ENCODE measurements at regions not wholly inside any gene's neighbourhood (a gene's known extent, or its start where the extent isn't known, plus 50 kb on each side); places are given as distances from the start of the nearest gene placed in this dataset.

DNA sequence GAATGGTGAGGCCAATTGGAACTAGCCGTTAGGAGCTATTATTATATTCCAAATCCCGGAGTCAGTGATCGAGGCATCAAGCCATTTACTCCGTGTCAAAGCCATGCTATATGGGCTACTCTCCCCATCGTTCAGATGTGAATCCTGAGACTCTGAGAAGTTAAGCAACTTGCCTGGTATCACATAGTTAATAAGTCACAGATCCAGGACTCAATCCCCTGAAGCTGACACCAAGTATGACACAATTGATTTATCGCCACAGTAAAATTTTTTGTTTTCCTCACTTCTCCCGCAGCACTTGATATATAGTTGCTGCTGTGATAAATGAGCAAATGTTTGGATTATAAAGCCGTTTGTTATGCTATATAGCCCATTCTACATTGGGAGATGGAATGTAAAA is 50.8 kb upstream of the TSHZ2 start:
- Histone ChIP-seq H3K36me3 (ENCODE audit: insufficient read depth, low read length) (no peaks in the 10 kb centered on the region), H3K4me3 (ENCODE audit: low read depth, low read length) (no peak overlapping the region), H2AFZ (ENCODE audit: low read length, unreplicated experiment) (no peak overlapping the region), H3K27ac (ENCODE audit: low read depth, low read length) (no peak overlapping the region), H3K79me2 (ENCODE audit: control insufficient read depth, insufficient read depth, low read length, unreplicated experiment) (no peaks in the 10 kb centered on the region), H3K4me1 (ENCODE audit: control insufficient read depth, insufficient read depth, low read length, unreplicated experiment) (peaks cover 23% of the 10 kb centered on the region), H3K27me3 (ENCODE audit: insufficient read depth, low read length) (no peaks in the 10 kb centered on the region)

DNA sequence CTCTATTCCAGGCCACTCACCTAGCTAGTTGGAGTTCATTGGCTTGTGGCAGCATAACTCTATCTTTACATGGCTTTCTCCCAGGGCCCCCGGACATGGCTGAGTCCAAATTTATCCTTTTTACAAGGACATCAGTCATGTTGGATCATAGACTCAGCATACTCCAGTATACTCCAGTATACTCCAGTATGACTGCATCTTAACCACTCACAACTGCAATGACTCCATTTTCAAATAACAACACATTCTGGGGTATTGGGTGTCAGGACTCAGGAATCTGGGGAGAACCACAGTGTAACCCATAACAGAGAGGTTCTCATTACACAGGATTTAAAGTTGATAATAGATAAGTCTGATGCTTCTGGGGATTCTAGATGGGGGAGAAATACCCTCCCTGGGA is 53.8 kb upstream of the TSHZ2 start:
- no peak overlapping the region for H2AFZ ChIP-seq (ENCODE audit: low read length, unreplicated experiment)
- peaks cover 9% of the 10 kb centered on the region for H3K4me1 ChIP-seq (ENCODE audit: control insufficient read depth, insufficient read depth, low read length, unreplicated experiment)
- H3K79me2 ChIP-seq (ENCODE audit: control insufficient read depth, insufficient read depth, low read length, unreplicated experiment) = no peaks in the 10 kb centered on the region
- H3K27me3 ChIP-seq (ENCODE audit: insufficient read depth, low read length) = no peaks in the 10 kb centered on the region
- H3K4me3 ChIP-seq (ENCODE audit: low read depth, low read length) = no peak overlapping the region
- no peaks in the 10 kb centered on the region for H3K36me3 ChIP-seq (ENCODE audit: insufficient read depth, low read length)
- no peak overlapping the region for H3K27ac ChIP-seq (ENCODE audit: low read depth, low read length)

DNA sequence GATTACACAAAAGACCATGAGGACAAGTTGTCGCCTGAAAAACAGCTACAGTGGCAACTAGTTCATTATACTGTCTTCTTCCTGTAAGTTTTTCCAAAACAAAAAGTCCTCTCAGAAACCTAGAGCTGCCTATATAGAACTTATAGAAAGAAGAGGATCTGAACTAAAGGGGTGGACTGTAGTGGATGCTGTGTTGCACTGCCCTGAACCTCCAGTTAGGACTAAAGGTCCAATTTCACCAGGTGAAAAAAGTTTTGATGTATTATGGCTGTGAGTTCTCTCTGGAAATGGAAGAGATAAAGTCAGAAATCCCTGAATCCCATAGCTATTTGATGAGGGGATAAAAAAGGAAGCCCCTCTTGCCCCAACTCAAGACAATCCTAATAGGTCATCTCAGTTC is 56.6 kb upstream of the TSHZ2 start:
- Histone ChIP-seq H3K4me3 (ENCODE audit: low read depth, low read length) (no peak overlapping the region), H3K4me1 (ENCODE audit: control insufficient read depth, insufficient read depth, low read length, unreplicated experiment) (no peaks in the 10 kb centered on the region), H3K79me2 (ENCODE audit: control insufficient read depth, insufficient read depth, low read length, unreplicated experiment) (no peaks in the 10 kb centered on the region), H3K27me3 (ENCODE audit: insufficient read depth, low read length) (no peaks in the 10 kb centered on the region), H2AFZ (ENCODE audit: low read length, unreplicated experiment) (no peak overlapping the region), H3K36me3 (ENCODE audit: insufficient read depth, low read length) (no peaks in the 10 kb centered on the region), H3K27ac (ENCODE audit: low read depth, low read length) (no peak overlapping the region)

DNA sequence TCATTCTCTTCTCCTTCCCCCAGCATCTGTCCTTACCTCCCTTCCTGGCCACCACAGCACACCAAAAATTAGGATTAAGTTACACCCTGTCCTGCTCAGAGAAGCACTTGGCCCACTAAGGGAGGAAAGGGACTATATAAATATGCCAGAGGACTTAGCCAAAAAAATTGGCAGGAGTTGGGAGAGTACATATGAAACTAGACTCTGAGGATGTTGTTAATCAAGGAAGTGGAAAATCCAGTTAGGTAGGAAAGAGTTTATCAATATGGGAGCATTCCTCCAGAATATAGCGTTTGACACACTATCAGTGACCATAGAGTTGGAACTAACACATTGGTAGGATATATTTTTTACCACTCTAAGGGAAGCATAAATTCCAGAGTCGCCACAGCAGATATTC is 57.3 kb upstream of the TSHZ2 start:
- no peak overlapping the region for H3K4me3 ChIP-seq (ENCODE audit: low read depth, low read length)
- H3K4me1 ChIP-seq (ENCODE audit: control insufficient read depth, insufficient read depth, low read length, unreplicated experiment) = no peaks in the 10 kb centered on the region
- H3K79me2 ChIP-seq (ENCODE audit: control insufficient read depth, insufficient read depth, low read length, unreplicated experiment) = no peaks in the 10 kb centered on the region
- no peak overlapping the region for H2AFZ ChIP-seq (ENCODE audit: low read length, unreplicated experiment)
- no peak overlapping the region for H3K27ac ChIP-seq (ENCODE audit: low read depth, low read length)
- no peaks in the 10 kb centered on the region for H3K36me3 ChIP-seq (ENCODE audit: insufficient read depth, low read length)
- no peaks in the 10 kb centered on the region for H3K27me3 ChIP-seq (ENCODE audit: insufficient read depth, low read length)

DNA sequence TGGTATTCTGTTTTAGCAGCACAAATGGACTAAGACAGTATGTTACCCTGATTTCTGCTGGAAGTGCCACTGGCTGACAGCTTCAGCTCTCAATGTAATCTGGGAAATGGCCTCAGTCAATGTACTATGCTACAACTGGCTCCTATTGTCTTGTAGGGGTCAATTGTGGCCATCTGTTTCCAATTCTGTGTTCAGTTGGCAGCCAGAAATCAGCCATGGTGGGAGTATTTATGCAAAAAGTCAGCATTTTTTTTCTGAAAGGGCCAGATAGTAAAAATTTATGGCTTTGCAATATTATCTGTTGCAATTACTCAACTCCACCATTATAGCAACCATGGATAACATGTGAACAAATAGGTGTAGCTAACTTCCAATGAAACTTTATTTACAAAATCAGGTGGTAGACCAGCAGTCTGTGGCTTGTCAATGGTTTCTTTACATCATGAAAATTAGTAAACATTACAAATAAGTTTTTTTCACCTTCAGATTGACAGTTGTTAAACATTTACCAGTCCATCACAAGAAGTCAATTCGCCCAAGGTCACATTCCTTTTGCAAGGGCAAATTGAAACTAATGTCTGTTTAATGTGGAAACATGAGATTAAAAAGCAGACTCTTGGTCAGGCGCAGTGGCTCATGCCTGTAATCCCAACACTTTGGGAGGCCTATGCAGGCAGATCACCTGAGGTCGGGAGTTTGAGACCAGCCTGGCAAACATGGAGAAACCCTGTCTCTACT is 58.3 kb upstream of the TSHZ2 start:
- Histone ChIP-seq H3K27me3 (ENCODE audit: insufficient read depth, low read length) (no peaks in the 10 kb centered on the region), H3K27ac (ENCODE audit: low read depth, low read length) (no peak overlapping the region), H3K4me3 (ENCODE audit: low read depth, low read length) (no peak overlapping the region), H2AFZ (ENCODE audit: low read length, unreplicated experiment) (no peak overlapping the region), H3K4me1 (ENCODE audit: control insufficient read depth, insufficient read depth, low read length, unreplicated experiment) (no peaks in the 10 kb centered on the region), H3K36me3 (ENCODE audit: insufficient read depth, low read length) (no peaks in the 10 kb centered on the region), H3K79me2 (ENCODE audit: control insufficient read depth, insufficient read depth, low read length, unreplicated experiment) (no peaks in the 10 kb centered on the region)

DNA sequence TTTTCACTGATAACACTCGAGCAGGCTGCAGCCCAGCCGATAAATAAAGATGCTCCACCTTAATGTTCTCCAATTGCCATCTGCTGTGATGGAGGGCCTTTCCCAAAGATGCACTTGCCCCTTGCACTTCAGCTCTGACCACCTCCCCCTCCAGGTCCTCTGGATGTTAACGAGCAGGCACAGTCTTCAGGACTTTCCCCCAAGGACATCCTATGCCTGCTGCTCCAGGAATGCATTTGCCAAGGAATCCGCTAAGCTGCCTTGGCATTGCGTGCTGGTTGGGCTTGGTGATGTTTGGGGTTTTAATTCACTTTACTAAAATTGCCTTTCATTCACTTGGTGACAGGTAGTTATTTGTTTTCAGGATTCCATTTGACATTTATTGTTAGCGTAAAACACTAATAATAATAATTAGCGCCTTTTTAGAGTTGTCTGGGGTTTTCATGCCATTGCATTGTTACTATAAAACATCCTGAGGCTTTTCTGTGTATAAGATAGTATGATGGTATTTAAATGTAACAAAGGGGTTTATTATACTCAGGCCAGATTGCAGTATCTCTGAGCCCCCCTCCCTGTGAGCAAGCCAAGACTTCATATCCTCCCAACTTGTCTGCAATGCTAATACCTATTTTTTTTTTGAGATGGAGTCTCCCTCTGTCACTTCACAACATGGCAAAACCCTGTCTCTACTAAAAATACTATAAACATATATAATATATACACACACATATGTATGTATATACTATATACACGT is 66.7 kb upstream of the TSHZ2 start:
- H3K36me3 ChIP-seq (ENCODE audit: insufficient read depth, low read length) = no peaks in the 10 kb centered on the region
- no peaks in the 10 kb centered on the region for H3K4me1 ChIP-seq (ENCODE audit: control insufficient read depth, insufficient read depth, low read length, unreplicated experiment)
- H3K27ac ChIP-seq (ENCODE audit: low read depth, low read length) = no peak overlapping the region
- H3K79me2 ChIP-seq (ENCODE audit: control insufficient read depth, insufficient read depth, low read length, unreplicated experiment) = no peaks in the 10 kb centered on the region
- H3K4me3 ChIP-seq (ENCODE audit: low read depth, low read length) = no peak overlapping the region
- no peaks in the 10 kb centered on the region for H3K27me3 ChIP-seq (ENCODE audit: insufficient read depth, low read length)
- H2AFZ ChIP-seq (ENCODE audit: low read length, unreplicated experiment) = no peak overlapping the region

DNA sequence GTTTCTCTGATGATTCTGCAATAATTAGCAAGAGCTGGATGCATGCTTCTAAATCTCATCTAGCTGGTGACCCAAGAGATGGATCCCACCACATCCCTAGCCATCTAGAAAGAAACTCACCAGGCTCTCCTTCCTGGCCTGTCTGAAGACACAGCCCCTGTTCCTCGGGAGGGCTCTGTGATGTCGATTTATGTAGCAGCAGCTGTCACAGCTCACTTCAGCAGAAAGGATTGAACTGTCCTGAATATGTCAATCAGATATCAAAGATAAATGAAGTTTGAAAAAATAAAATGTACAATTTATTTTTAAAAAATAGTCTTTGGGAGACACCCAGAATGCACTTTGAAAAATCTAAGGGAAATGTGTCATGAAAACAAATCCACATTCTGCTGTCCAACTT is 67.3 kb upstream of the TSHZ2 start:
- Histone ChIP-seq H3K79me2 (ENCODE audit: control insufficient read depth, insufficient read depth, low read length, unreplicated experiment) (no peaks in the 10 kb centered on the region), H2AFZ (ENCODE audit: low read length, unreplicated experiment) (no peak overlapping the region), H3K36me3 (ENCODE audit: insufficient read depth, low read length) (no peaks in the 10 kb centered on the region), H3K27ac (ENCODE audit: low read depth, low read length) (no peak overlapping the region), H3K4me1 (ENCODE audit: control insufficient read depth, insufficient read depth, low read length, unreplicated experiment) (no peaks in the 10 kb centered on the region), H3K27me3 (ENCODE audit: insufficient read depth, low read length) (no peaks in the 10 kb centered on the region), H3K4me3 (ENCODE audit: low read depth, low read length) (no peak overlapping the region)

DNA sequence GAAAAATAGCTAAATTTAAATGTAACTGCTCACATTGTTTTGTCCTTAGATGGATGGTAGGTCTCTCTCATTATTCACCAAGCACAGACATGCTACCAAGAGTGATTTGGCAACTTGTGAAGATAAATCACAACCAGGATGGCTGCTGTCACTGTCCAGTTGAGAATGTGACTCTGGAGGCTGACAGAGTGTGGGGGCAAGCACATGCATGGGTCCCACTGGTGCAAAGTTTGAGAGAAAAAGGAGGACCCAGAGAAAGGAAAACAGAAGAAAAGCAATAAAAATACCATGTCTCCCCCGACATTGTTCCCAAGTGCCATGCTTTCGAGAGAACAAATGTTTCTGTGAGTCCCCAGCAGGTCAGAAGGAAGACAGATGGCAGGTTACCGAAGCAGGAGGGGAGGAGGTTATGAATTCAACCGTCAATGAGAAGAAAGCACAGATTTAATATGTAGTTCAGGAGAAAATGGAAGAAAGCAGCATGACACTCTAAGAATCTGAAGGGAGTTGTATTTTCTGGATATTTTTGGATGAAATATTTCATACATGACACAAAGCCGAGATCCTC is 73.0 kb upstream of the TSHZ2 start:
- Histone ChIP-seq H3K4me1 (ENCODE audit: control insufficient read depth, insufficient read depth, low read length, unreplicated experiment) (no peaks in the 10 kb centered on the region), H3K27me3 (ENCODE audit: insufficient read depth, low read length) (no peaks in the 10 kb centered on the region), H3K4me3 (ENCODE audit: low read depth, low read length) (no peak overlapping the region), H3K36me3 (ENCODE audit: insufficient read depth, low read length) (no peaks in the 10 kb centered on the region), H3K27ac (ENCODE audit: low read depth, low read length) (no peak overlapping the region), H2AFZ (ENCODE audit: low read length, unreplicated experiment) (no peak overlapping the region), H3K79me2 (ENCODE audit: control insufficient read depth, insufficient read depth, low read length, unreplicated experiment) (no peaks in the 10 kb centered on the region)

DNA sequence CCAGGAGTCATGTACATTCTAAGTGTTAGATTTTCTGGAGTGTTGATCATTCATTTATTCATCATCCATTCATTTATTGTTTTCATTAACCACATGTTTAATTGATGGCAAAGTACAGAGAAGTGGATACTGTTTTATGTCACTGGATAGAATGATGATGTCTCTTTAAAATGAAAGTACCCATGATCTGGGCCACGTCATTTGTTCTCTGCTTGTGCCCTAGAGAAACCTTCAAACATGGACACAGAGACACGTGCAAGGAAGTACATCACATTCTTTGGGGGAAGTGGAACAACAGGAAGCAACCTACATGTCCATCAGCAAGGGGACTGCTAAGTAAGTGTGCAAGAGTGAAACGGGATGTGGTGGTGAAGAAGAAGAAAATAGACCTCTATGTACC is 75.8 kb upstream of the TSHZ2 start:
- Histone ChIP-seq H2AFZ (ENCODE audit: low read length, unreplicated experiment) (no peak overlapping the region), H3K4me3 (ENCODE audit: low read depth, low read length) (no peak overlapping the region), H3K36me3 (ENCODE audit: insufficient read depth, low read length) (no peaks in the 10 kb centered on the region), H3K27ac (ENCODE audit: low read depth, low read length) (no peak overlapping the region), H3K79me2 (ENCODE audit: control insufficient read depth, insufficient read depth, low read length, unreplicated experiment) (no peaks in the 10 kb centered on the region), H3K27me3 (ENCODE audit: insufficient read depth, low read length) (no peaks in the 10 kb centered on the region), H3K4me1 (ENCODE audit: control insufficient read depth, insufficient read depth, low read length, unreplicated experiment) (no peaks in the 10 kb centered on the region)

DNA sequence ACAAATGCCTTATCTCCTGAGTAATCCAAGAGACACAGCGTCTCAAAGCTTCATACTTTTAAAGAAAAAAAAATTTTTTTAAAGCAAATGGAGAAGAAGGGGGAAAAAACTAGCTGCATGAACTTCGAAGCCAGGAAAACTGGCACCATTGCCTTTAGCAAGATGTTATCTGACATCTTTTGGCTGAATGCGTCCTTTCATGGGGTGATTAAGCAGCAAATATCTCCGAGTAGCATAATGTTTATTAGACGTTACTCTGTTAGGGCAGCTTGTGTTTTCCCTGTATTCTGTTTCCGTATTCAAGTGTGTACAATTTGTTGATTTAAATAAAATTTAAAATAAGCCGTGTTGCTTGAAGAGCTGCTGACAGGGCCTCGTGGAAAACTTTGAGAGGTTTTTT is 76.5 kb upstream of the TSHZ2 start:
- H3K4me3 ChIP-seq (ENCODE audit: low read depth, low read length) = no peak overlapping the region
- no peaks in the 10 kb centered on the region for H3K27me3 ChIP-seq (ENCODE audit: insufficient read depth, low read length)
- no peak overlapping the region for H2AFZ ChIP-seq (ENCODE audit: low read length, unreplicated experiment)
- no peak overlapping the region for H3K27ac ChIP-seq (ENCODE audit: low read depth, low read length)
- no peaks in the 10 kb centered on the region for H3K4me1 ChIP-seq (ENCODE audit: control insufficient read depth, insufficient read depth, low read length, unreplicated experiment)
- no peaks in the 10 kb centered on the region for H3K79me2 ChIP-seq (ENCODE audit: control insufficient read depth, insufficient read depth, low read length, unreplicated experiment)
- H3K36me3 ChIP-seq (ENCODE audit: insufficient read depth, low read length) = no peaks in the 10 kb centered on the region

DNA sequence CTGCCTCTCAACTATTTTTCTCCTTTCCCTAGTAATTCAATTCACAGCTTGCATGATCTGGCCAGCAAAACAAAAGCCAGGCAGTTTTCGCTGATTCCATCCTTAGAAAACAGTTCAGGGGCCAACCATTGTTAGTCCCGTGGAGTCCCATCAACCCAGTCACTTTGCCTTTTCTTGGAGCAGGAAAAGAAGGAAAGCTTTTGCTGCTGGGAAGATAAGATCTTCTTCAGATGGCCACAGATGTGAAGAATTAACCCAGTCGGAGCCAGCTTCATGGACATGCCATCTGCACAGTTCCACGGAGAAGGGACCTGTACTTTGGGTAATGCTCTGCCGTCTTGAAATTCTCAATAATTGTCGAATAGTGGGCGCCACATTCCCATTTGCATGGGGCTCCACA is 76.9 kb upstream of the TSHZ2 start:
- H3K4me3 ChIP-seq (ENCODE audit: low read depth, low read length) = no peak overlapping the region
- no peak overlapping the region for H3K27ac ChIP-seq (ENCODE audit: low read depth, low read length)
- no peaks in the 10 kb centered on the region for H3K79me2 ChIP-seq (ENCODE audit: control insufficient read depth, insufficient read depth, low read length, unreplicated experiment)
- H3K27me3 ChIP-seq (ENCODE audit: insufficient read depth, low read length) = no peaks in the 10 kb centered on the region
- no peaks in the 10 kb centered on the region for H3K4me1 ChIP-seq (ENCODE audit: control insufficient read depth, insufficient read depth, low read length, unreplicated experiment)
- no peak overlapping the region for H2AFZ ChIP-seq (ENCODE audit: low read length, unreplicated experiment)
- H3K36me3 ChIP-seq (ENCODE audit: insufficient read depth, low read length) = no peaks in the 10 kb centered on the region

Measured in ACC112 (cell line).